NCI-H526 treated with DMSO at 0.1 percent for 48 hours (cell line): ENCODE measurements at regions not wholly inside any gene's neighbourhood (a gene's known extent, or its start where the extent isn't known, plus 50 kb on each side); places are given as distances from the start of the nearest gene placed in this dataset.
"Not testable (repeated sequence)": the region's sequence is repeated elsewhere in the genome, so short reads cannot be mapped to it uniquely, and the experiment has no call there.

Experiments
- DNase-seq: peaks from one replicate; lab custom pipeline; 2025; lab: John Stamatoyannopoulos, UW

DNA sequence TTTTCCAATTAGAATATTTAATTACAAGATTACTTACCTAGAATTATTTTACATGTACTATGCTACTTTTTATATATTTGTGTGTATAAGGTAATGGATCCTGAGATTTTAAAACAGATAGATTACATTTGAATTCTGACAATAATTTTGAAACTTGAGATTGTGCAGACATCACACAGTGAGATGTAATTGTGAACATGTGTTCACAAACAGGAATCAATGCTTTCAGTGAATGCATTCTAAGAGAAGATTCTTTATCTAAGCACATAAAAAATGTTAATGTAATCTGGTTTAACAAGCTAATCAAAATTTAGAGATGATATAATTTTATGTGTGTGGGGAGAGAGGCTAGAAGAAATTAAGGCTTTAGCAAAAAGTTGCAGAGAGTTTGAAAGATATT is 1925.5 kb downstream of the ARAP2 start:
- no peak for DNase-seq

- DNase-seq: no peak
These were observed 1920.6 kb downstream of the ARAP2 start for GRCh38 chr4:34323549-34324320.

- DNase-seq: no peak
These were observed 1915.4 kb downstream of the ARAP2 start for GRCh38 chr4:34328939-34329338.

GRCh38 chr4:34335156-34335555 is 1909.2 kb downstream of the ARAP2 start:
- DNase-seq: not testable (repeated sequence)

- not testable (repeated sequence) for DNase-seq
These were observed 1908.8 kb downstream of the ARAP2 start for GRCh38 chr4:34335556-34335955.

GRCh38 chr4:34362654-34363053 is 1881.7 kb downstream of the ARAP2 start:
- DNase-seq: no peak

GRCh38 chr4:34363842-34364241 is 1880.5 kb downstream of the ARAP2 start:
- no peak for DNase-seq

GRCh38 chr4:34365946-34366345 is 1878.4 kb downstream of the ARAP2 start:
- no peak for DNase-seq

DNA sequence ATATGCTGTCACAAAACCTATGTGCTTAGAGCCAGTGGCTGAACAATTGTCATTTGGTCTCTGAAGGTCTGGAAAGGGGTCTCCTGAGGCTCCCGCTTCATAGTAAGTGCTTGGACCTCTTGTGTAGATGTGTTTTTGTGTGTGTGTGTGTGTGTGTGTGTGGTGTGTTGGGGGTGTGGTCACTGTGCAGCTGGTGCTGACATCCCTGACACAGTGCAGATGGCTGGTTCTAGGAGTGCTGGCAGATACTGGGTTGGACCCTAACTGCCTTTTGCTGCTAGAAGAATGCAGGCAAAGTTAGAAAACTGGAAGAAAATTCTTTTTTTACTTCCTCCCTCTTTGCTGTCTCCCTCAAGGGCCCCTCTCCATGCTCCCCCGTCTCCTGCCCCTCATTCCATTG is 1872.6 kb downstream of the ARAP2 start:
- DNase-seq: no peak

GRCh38 chr4:34372815-34373214 is 1871.5 kb downstream of the ARAP2 start:
- DNase-seq: no peak

GRCh38 chr4:34373456-34373855 is 1870.9 kb downstream of the ARAP2 start:
- DNase-seq: no peak

DNA sequence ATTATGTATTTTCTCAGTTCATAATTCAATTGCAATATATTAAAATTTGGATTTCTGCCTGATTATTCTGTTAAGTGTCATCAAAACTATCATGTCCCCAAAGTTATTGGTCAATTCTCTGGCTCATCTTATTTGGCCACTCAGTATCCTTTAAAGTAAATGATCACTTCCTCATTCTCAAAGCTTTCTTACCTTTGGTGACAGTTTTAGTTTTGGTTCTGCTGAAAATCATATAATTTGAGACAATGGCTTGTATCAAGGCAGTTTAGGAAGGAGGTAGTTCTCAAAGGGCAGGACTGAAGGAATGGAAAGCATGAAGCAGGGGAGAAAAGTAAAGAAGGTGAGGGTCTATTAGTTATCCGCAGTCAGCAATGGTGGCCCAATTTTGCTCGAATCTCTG is 1832.1 kb downstream of the ARAP2 start:
- no peak for DNase-seq

GRCh38 chr4:34412911-34413310 is 1831.4 kb downstream of the ARAP2 start:
- DNase-seq: no peak

GRCh38 chr4:34417160-34417559 is 1827.2 kb downstream of the ARAP2 start:
- no peak for DNase-seq

- DNase-seq: no peak
These were observed 1824.4 kb downstream of the ARAP2 start for GRCh38 chr4:34419871-34420270.

DNA sequence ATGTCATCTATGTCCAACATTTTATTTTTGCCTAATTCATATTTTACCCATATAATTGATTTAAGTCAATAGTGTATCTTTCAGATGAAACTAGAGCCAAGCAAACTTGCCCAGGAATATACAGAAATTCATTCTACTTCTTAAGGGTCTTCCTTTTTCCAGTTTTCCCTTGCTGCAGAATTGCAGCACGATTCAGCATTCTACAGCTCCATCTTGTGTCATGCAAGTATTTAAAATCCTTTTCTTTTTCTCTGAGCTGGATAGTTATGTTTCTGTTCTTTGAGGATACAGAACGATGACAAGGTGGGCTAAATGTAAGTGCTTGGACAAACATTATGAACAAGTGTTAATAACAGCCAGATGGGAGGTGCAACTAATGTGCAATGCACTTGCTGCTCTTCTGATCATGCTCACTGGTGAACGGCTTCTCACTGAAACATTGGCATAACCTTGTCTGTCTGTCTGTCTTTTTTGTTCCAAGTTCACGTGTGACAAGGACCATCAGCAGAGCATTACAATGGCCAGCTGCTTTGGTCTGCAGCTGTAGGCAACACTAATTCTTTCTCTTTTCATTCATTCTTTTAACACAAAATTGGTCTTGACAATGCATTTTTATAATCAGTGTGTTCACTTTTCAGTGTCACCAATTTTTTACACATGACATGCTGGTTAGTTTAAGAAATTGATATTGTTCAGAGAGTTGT is 1821.7 kb downstream of the ARAP2 start:
- DNase-seq: no peak

GRCh38 chr4:34432706-34433105 is 1811.6 kb downstream of the ARAP2 start:
- DNase-seq: no peak

- not testable (repeated sequence) for DNase-seq
These were observed 1809.9 kb downstream of the ARAP2 start for GRCh38 chr4:34434377-34434776.

- DNase-seq: no peak
These were observed 1780.1 kb downstream of the ARAP2 start for GRCh38 chr4:34464196-34464595.

DNA sequence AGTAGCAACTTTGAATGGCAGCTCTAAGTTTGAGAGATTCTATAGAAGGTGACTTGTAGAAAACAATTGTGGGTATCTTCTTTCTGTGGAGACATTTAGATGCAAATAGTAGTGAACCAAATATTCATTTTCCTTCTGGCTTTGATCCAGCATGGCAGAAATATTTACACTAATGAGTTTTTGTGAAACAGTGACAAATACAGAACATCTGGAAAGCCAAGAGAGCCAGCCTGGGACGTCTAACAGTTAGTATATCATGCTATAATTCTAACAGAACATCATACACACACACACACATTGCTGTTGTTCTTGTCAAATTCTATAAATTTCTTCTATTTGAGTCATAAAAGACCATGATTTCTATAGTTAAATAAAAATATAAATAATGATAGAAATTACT is 1777.9 kb downstream of the ARAP2 start:
- DNase-seq: no peak

GRCh38 chr4:34469516-34469915 is 1774.8 kb downstream of the ARAP2 start:
- DNase-seq: no peak

DNA sequence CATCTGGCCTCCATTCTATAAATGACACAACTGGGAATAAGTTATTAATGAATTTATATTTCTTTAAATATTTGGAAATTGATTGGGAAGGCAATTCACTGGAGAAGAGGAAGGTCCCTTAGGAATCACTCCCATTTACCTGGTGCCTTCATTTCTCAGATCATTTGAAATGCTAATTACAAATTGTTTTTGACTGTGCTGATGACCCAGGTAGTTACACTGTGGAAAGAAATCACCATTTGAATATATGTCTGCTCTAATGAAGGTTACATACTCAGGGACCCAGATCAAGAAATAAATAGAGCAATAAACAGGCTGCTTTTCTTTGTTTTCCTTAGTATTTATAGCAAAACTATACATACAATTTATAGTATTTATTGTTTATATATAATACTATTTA is 1759.1 kb downstream of the ARAP2 start:
- DNase-seq: no peak
